Body of pancreas (tissue), 4 donors: ENCODE measurements at regions not wholly inside any gene's neighbourhood (a gene's known extent, or its start where the extent isn't known, plus 50 kb on each side); places are given as distances from the start of the nearest gene placed in this dataset.

Experiments
- POLR2A ChIP-seq, 3 donors: fragments of 450-650 bp; IDR thresholded peaks; one replicate each; pipeline ENCODE4 v1.6.1; 2016; ENCODE audit warnings: antibody characterized with exemption in 3 of 3, mild to moderate bottlenecking in 2 of 3
- TF ChIP-seq, protein P1 (sequence below), 7 experiments: fragments of 450-650 bp in 4 of 7; fragments of 200-600 bp in 3 of 7; sonication (generic) in 3 of 7; IDR thresholded peaks; one replicate each; pipeline ENCODE4 v1.5.1; 2016 to 2019; ENCODE audit warnings: antibody characterized with exemption in 7 of 7

DNA sequence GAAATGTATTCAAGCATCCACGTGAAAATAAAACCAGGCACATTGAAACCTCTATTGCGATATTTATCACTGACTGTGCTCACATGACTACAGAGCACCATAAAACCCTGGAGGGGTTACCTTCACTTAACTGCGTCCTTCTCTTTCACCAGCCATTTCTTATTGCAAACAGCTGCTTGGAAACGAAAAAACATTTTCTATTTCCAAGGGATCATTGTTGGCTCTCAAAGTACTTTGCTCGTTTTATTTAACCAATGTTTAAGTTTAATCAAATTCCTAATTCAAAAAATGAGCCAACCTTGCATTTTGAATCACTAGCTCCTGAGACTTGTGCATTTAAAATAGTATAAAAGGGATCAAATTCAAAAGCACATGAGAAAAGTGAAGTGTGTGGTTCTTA lies 134.4 kb downstream of the OSR1 start:
- TF ChIP-seq, protein P1, sequence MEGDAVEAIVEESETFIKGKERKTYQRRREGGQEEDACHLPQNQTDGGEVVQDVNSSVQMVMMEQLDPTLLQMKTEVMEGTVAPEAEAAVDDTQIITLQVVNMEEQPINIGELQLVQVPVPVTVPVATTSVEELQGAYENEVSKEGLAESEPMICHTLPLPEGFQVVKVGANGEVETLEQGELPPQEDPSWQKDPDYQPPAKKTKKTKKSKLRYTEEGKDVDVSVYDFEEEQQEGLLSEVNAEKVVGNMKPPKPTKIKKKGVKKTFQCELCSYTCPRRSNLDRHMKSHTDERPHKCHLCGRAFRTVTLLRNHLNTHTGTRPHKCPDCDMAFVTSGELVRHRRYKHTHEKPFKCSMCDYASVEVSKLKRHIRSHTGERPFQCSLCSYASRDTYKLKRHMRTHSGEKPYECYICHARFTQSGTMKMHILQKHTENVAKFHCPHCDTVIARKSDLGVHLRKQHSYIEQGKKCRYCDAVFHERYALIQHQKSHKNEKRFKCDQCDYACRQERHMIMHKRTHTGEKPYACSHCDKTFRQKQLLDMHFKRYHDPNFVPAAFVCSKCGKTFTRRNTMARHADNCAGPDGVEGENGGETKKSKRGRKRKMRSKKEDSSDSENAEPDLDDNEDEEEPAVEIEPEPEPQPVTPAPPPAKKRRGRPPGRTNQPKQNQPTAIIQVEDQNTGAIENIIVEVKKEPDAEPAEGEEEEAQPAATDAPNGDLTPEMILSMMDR (IDR thresholded peaks at IDR 0.05): no peak
- TF ChIP-seq POLR2A (IDR thresholded peaks at IDR 0.05): no peak
